ENCODE measurements at regions not wholly inside any gene's neighbourhood (a gene's known extent, or its start where the extent isn't known, plus 50 kb on each side); places are given as distances from the start of the nearest gene placed in this dataset.

DNA sequence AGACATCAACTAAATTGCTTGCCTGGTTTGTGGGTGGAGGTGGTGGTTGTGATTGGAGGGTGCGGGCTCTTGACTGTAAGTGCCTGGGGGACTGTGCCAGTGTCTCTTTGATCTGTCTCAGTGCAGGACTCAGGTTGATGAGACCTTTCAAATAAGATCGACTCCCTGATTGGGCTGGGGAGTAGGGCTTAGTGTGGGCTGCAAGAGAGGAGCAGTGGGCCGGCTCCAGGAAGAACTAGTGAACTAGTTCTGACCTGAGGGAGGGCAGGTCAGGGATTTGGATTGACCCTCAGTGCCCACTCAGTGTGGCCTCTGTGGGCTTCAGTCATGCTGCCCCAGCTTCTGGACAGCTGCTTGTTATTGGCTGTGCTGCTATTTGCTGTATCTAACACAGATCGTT lies 130.6 kb upstream of the CACNA1E start:
- DNase-seq (ENCODE audit: low read depth, low spot score) (no peak), FAIRE-seq (no peak)
- Histone ChIP-seq H2AFZ (ENCODE audit: control insufficient read depth, low read length) (no peak overlapping the region), H3K9me1 (ENCODE audit: control insufficient read depth, extremely low read depth, insufficient read depth, low read length) (no peaks in the 10 kb centered on the region), H3K9me3 (ENCODE audit: control insufficient read depth, low read depth, low read length) (no peaks in the 10 kb centered on the region), H3K27ac (ENCODE audit: control insufficient read depth, insufficient read depth, low read length) (no peak overlapping the region), H3K9ac (ENCODE audit: control insufficient read depth, extremely low read depth, insufficient read depth, low read length) (no peak overlapping the region), H3K4me3 (ENCODE audit: control insufficient read depth in 2 of 3, extremely low read depth in 1 of 3, insufficient read depth in 2 of 3, low read depth in 1 of 3, low read length in 3 of 3) (no peak overlapping the region), H3K36me3 (ENCODE audit: control insufficient read depth in 2 of 2, extremely low read depth in 1 of 2, insufficient read depth in 2 of 2, low read length in 2 of 2) (no peaks in the 10 kb centered on the region), H3K79me2 (ENCODE audit: control insufficient read depth, insufficient read depth, low read length) (no peaks in the 10 kb centered on the region), H4K20me1 (ENCODE audit: control insufficient read depth, extremely low read depth, insufficient read depth, low read length) (no peaks in the 10 kb centered on the region), H3K4me1 (ENCODE audit: control insufficient read depth, extremely low read depth, insufficient read depth, low read length) (no peaks in the 10 kb centered on the region), H3K4me2 (ENCODE audit: control insufficient read depth, extremely low read depth, insufficient read depth, low read depth, low read length) (no peak overlapping the region), H3K27me3 (ENCODE audit: control insufficient read depth, extremely low read depth, insufficient read depth, low read length) (peaks cover 4% of the 10 kb centered on the region)
- TF ChIP-seq EZH2 (IDR thresholded peaks at IDR 0.05; ENCODE audit: low read length), result no peak
- dilution Hi-C loops (cut with MboI; ENCODE audit: extremely low pct_ligation_motif_present, low sequenced_read_pairs), result no loop called here

DNA sequence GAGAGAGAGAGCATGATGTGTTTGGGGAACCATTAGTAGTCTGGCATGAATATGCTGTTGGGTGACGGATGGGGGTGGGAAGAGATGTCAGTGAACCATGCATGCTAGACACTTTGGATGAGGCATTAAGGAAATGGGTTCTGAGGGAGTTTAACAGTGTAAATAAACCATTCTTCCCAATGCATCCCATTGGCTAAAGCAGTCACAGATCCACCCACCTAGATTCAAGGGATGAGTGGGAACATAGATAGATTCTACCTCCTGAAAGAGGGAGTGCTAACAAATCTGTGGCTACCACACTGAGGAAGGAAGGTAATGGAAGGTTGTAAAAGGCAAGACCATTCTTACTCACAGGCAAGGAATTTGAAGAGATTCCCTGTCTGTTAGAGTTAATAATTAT lies 129.8 kb upstream of the CACNA1E start:
- no peak overlapping the region for H2AFZ ChIP-seq (ENCODE audit: control insufficient read depth, low read length)
- FAIRE-seq, result no peak

DNA sequence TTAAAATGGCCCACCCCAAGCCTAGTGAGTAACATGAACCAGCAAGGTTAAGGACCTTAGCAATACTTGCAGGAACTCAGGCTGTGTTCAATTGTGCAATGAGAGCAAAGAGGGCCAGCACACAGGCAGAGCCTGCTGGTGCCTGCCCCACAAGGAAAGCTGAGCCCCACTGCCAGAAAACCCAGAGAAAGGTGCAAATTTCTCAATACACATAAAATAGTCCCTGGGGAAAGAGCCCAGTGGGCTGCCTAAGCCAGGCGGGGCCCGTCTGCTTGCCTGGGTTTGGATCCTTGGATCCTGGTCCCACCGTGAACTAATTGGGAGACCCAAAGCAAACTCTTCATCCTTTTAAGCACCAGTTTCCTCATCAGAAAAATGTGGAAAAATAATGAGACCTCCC lies 128.5 kb upstream of the CACNA1E start:
- Histone ChIP-seq H3K79me2 (ENCODE audit: control insufficient read depth, insufficient read depth, low read length) (no peaks in the 10 kb centered on the region), H3K4me2 (ENCODE audit: control insufficient read depth, extremely low read depth, insufficient read depth, low read depth, low read length) (no peak overlapping the region), H2AFZ (ENCODE audit: control insufficient read depth, low read length) (no peak overlapping the region), H3K4me3 (ENCODE audit: control insufficient read depth in 2 of 3, extremely low read depth in 1 of 3, insufficient read depth in 2 of 3, low read depth in 1 of 3, low read length in 3 of 3) (no peak overlapping the region), H3K9me3 (ENCODE audit: control insufficient read depth, low read depth, low read length) (no peaks in the 10 kb centered on the region), H3K36me3 (ENCODE audit: control insufficient read depth in 2 of 2, extremely low read depth in 1 of 2, insufficient read depth in 2 of 2, low read length in 2 of 2) (no peaks in the 10 kb centered on the region), H3K9ac (ENCODE audit: control insufficient read depth, extremely low read depth, insufficient read depth, low read length) (no peak overlapping the region), H4K20me1 (ENCODE audit: control insufficient read depth, extremely low read depth, insufficient read depth, low read length) (no peaks in the 10 kb centered on the region), H3K9me1 (ENCODE audit: control insufficient read depth, extremely low read depth, insufficient read depth, low read length) (no peaks in the 10 kb centered on the region), H3K27ac (ENCODE audit: control insufficient read depth, insufficient read depth, low read length) (no peak overlapping the region), H3K27me3 (ENCODE audit: control insufficient read depth, extremely low read depth, insufficient read depth, low read length) (peaks cover 4% of the 10 kb centered on the region), H3K4me1 (ENCODE audit: control insufficient read depth, extremely low read depth, insufficient read depth, low read length) (no peaks in the 10 kb centered on the region)
- TF ChIP-seq, protein P1, sequence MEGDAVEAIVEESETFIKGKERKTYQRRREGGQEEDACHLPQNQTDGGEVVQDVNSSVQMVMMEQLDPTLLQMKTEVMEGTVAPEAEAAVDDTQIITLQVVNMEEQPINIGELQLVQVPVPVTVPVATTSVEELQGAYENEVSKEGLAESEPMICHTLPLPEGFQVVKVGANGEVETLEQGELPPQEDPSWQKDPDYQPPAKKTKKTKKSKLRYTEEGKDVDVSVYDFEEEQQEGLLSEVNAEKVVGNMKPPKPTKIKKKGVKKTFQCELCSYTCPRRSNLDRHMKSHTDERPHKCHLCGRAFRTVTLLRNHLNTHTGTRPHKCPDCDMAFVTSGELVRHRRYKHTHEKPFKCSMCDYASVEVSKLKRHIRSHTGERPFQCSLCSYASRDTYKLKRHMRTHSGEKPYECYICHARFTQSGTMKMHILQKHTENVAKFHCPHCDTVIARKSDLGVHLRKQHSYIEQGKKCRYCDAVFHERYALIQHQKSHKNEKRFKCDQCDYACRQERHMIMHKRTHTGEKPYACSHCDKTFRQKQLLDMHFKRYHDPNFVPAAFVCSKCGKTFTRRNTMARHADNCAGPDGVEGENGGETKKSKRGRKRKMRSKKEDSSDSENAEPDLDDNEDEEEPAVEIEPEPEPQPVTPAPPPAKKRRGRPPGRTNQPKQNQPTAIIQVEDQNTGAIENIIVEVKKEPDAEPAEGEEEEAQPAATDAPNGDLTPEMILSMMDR (optimal IDR thresholded peaks at IDR 0.05 in 1 of 3, IDR thresholded peaks at IDR 0.05 in 1 of 3, conservative IDR thresholded peaks at IDR 0.05 in 1 of 3; ENCODE audit: extremely low read depth in 1 of 3, insufficient read depth in 2 of 3, low read length in 3 of 3), result no peak
- TF ChIP-seq EZH2 (IDR thresholded peaks at IDR 0.05; ENCODE audit: low read length), result no peak
- dilution Hi-C loops (cut with MboI; ENCODE audit: extremely low pct_ligation_motif_present, low sequenced_read_pairs), result no loop called here
- FAIRE-seq (no peak), DNase-seq (ENCODE audit: low read depth, low spot score) (no peak)

More for the DNA sequence above, 129.8 kb upstream of the CACNA1E start:
- Histone ChIP-seq H3K4me3 (ENCODE audit: control insufficient read depth in 2 of 3, extremely low read depth in 1 of 3, insufficient read depth in 2 of 3, low read depth in 1 of 3, low read length in 3 of 3) (no peak overlapping the region), H3K27me3 (ENCODE audit: control insufficient read depth, extremely low read depth, insufficient read depth, low read length) (peaks cover 4% of the 10 kb centered on the region), H4K20me1 (ENCODE audit: control insufficient read depth, extremely low read depth, insufficient read depth, low read length) (no peaks in the 10 kb centered on the region), H3K4me2 (ENCODE audit: control insufficient read depth, extremely low read depth, insufficient read depth, low read depth, low read length) (no peak overlapping the region), H3K4me1 (ENCODE audit: control insufficient read depth, extremely low read depth, insufficient read depth, low read length) (no peaks in the 10 kb centered on the region), H3K27ac (ENCODE audit: control insufficient read depth, insufficient read depth, low read length) (no peak overlapping the region), H3K36me3 (ENCODE audit: control insufficient read depth in 2 of 2, extremely low read depth in 1 of 2, insufficient read depth in 2 of 2, low read length in 2 of 2) (no peaks in the 10 kb centered on the region), H3K9ac (ENCODE audit: control insufficient read depth, extremely low read depth, insufficient read depth, low read length) (no peak overlapping the region), H3K79me2 (ENCODE audit: control insufficient read depth, insufficient read depth, low read length) (no peaks in the 10 kb centered on the region), H3K9me3 (ENCODE audit: control insufficient read depth, low read depth, low read length) (no peaks in the 10 kb centered on the region), H3K9me1 (ENCODE audit: control insufficient read depth, extremely low read depth, insufficient read depth, low read length) (no peaks in the 10 kb centered on the region)
- TF ChIP-seq, protein P1 (optimal IDR thresholded peaks at IDR 0.05 in 1 of 3, IDR thresholded peaks at IDR 0.05 in 1 of 3, conservative IDR thresholded peaks at IDR 0.05 in 1 of 3; ENCODE audit: extremely low read depth in 1 of 3, insufficient read depth in 2 of 3, low read length in 3 of 3), result no peak
- TF ChIP-seq EZH2 (IDR thresholded peaks at IDR 0.05; ENCODE audit: low read length), result no peak
- no peak for DNase-seq (ENCODE audit: low read depth, low spot score)
- dilution Hi-C loops (cut with MboI; ENCODE audit: extremely low pct_ligation_motif_present, low sequenced_read_pairs), result no loop called here
